Gastroesophageal sphincter (tissue), 3 donors: ENCODE measurements at regions not wholly inside any gene's neighbourhood (a gene's known extent, or its start where the extent isn't known, plus 50 kb on each side); places are given as distances from the start of the nearest gene placed in this dataset.

Experiments used
- EP300 ChIP-seq: sonication (generic); formaldehyde crosslinking; IDR thresholded peaks from one replicate; pipeline ENCODE4 v1.6.1; 2017; ENCODE audit warnings: antibody characterized with exemption, mild to moderate bottlenecking
- POLR2A ChIP-seq, 2 donors: fragments of 450-650 bp; IDR thresholded peaks; one replicate each; pipeline ENCODE4 v1.6.1; 2017; ENCODE audit warnings: antibody characterized with exemption in 2 of 2, mild to moderate bottlenecking in 2 of 2, moderate library complexity in 1 of 2
- POLR2AphosphoS5 ChIP-seq: sonication (generic); formaldehyde crosslinking; IDR thresholded peaks from one replicate; pipeline ENCODE4 v1.6.1; 2017; ENCODE audit warnings: antibody characterized with exemption
- TF ChIP-seq, protein P1 (sequence below), 4 experiments: fragments of 200-600 bp in 2 of 4; fragments of 450-650 bp in 2 of 4; sonication (generic) in 1 of 4; IDR thresholded peaks; one replicate each; pipeline ENCODE4 v1.5.1; 2017 to 2019; ENCODE audit warnings: antibody characterized with exemption in 4 of 4, mild to moderate bottlenecking in 2 of 4, moderate library complexity in 2 of 4

DNA sequence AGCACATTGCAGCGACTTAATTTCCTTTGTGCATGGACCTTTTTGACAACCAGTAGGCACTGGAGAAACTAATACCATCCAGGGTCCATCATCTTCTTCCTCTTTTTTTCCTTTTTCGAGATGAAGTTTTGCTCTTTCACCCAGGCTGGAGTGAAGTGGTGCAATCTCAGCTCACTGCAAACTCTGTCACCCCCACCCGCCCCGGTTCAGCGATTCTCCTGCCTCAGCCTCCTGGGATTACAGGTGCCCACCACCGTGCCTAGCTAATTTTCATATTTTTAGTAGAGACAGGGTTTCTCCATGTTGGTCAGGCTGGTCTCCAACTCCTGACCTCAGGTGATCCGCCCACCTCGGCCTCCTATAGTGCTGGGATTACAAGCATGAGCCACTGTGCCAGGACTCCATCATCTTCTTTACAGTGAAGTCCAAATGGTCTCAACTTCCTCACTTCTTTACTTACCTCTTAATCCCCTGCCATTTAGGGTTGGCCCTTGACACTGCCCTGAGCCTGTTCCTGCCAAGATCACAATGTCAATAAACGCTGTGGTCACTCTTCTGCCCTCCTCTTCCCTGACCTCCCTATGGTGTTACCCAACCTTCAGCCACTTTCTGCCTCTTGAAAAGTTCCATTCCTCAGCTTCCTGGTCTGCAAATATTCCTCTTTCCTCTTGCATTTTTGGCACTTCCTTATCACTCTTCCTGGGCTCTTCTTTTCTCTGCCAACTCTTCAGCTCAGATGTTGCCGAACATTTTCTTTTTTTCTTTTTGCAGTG, 119.8 kb upstream of the SLC34A2 start:
- TF ChIP-seq POLR2AphosphoS5 (no peak), POLR2A (IDR thresholded peaks at IDR 0.05) (no peak), EP300 (no peak)
- TF ChIP-seq, protein P1, sequence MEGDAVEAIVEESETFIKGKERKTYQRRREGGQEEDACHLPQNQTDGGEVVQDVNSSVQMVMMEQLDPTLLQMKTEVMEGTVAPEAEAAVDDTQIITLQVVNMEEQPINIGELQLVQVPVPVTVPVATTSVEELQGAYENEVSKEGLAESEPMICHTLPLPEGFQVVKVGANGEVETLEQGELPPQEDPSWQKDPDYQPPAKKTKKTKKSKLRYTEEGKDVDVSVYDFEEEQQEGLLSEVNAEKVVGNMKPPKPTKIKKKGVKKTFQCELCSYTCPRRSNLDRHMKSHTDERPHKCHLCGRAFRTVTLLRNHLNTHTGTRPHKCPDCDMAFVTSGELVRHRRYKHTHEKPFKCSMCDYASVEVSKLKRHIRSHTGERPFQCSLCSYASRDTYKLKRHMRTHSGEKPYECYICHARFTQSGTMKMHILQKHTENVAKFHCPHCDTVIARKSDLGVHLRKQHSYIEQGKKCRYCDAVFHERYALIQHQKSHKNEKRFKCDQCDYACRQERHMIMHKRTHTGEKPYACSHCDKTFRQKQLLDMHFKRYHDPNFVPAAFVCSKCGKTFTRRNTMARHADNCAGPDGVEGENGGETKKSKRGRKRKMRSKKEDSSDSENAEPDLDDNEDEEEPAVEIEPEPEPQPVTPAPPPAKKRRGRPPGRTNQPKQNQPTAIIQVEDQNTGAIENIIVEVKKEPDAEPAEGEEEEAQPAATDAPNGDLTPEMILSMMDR (IDR thresholded peaks at IDR 0.05) = no peak
